Glomerular endothelial cell (primary cell): ENCODE measurements at regions not wholly inside any gene's neighbourhood (a gene's known extent, or its start where the extent isn't known, plus 50 kb on each side); places are given as distances from the start of the nearest gene placed in this dataset.
A peak's percentile ranks its signal among the peaks of the same experiment; 100 is the strongest.

Experiments used
- DNase-seq: peaks from one replicate; pipeline ENCODE4 v3.0.0-alpha.2; 2011; ENCODE audit warnings: low read depth, low spot score; ENCODE audit errors: extremely low read depth

- no peak for DNase-seq
These were observed 210.7 kb downstream of the PDCD6IP start for GRCh38 chr3:34008836-34009809.

- no peak for DNase-seq
These were observed 213.0 kb downstream of the PDCD6IP start for GRCh38 chr3:34011171-34012101.

GRCh38 chr3:34012102-34012461, 213.7 kb downstream of the PDCD6IP start:
- peak; percentile 60 for DNase-seq

- DNase-seq, result no peak
These were observed 215.6 kb downstream of the PDCD6IP start for GRCh38 chr3:34013818-34014570.

DNA sequence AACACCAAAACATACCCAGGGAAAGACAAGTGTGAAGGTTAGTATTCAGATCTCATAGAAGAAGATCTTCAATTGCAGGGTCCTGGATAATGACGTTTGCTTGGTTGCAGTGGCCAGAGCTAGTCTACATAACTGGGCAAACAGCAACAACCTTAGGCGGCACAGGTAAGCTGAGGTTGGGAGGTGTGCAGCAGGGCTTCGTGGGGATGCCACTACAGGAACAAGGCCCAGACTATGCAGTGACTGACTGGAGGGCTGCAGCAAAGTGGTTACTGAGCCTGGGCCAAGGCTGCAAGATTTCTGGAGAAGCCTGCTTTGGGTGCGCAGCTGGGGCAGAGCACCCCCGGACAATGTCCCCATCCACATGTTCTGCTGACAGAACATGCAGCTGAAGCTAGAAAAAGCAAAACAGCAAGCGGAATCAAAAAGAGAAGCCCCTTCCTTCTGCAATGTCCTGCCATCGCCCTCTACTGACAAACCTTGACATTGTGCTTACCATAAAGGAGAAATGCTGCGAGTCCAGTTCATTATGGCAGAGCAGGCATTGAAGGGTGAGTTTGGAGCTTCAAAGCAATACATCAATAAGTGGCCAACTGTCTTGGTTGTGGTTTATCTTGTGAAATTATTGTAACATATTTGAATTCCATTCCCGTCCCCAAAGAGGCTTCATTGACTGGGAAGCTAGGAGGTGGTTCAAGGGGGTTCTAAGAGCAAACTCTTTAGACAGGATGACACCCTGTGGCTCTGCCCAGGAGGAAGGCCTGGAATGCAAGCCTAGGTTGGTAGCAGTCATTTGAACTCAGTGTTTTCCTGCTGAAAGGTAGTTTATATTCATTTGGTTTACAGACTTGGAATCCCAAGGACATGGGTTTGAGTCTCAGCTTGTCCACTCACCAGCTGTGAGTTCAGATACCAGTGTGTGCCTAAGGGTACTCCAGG, 217.0 kb downstream of the PDCD6IP start:
- DNase-seq, result no peak

- DNase-seq, result no peak
These were observed 218.6 kb downstream of the PDCD6IP start for GRCh38 chr3:34016925-34017587.

- no peak for DNase-seq
These were observed 219.3 kb downstream of the PDCD6IP start for GRCh38 chr3:34017757-34018156.

GRCh38 chr3:34019158-34019557, 220.7 kb downstream of the PDCD6IP start:
- no peak for DNase-seq

- DNase-seq, result no peak
These were observed 221.7 kb downstream of the PDCD6IP start for GRCh38 chr3:34020170-34020569.

- no peak for DNase-seq
These were observed 222.6 kb downstream of the PDCD6IP start for GRCh38 chr3:34020726-34021680.

GRCh38 chr3:34022147-34022546, 223.7 kb downstream of the PDCD6IP start:
- DNase-seq, result no peak

- no peak for DNase-seq
These were observed 226.2 kb downstream of the PDCD6IP start for GRCh38 chr3:34024447-34025240.

DNA sequence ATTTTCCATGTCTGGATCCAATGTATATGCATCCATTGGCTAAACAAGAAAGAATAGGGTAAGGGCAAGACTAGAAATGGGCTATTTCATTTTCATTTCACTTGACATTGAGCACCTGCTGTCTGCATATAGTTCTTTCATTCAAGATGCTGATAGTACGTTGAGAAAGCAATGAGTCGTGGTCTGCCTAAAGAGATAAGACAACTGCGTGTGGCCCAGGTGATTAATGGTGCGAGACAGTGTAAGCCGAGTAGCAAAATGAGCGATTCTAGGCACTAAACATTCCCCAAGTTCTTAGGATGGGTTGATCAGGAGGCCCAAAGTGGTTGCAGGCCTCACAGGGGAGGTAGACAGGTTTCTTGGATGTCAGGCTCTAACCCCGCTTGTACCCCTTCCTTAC, 235.4 kb downstream of the PDCD6IP start:
- no peak for DNase-seq

- DNase-seq, result no peak
These were observed 236.4 kb downstream of the PDCD6IP start for GRCh38 chr3:34034840-34035239.

GRCh38 chr3:34035775-34036174, 237.3 kb downstream of the PDCD6IP start:
- no peak for DNase-seq

- no peak for DNase-seq
These were observed 238.8 kb downstream of the PDCD6IP start for GRCh38 chr3:34037260-34037659.

- DNase-seq, result no peak
These were observed 239.7 kb downstream of the PDCD6IP start for GRCh38 chr3:34038131-34038530.
